Upper lobe of left lung (tissue), 4 donors: ENCODE measurements at regions not wholly inside any gene's neighbourhood (a gene's known extent, or its start where the extent isn't known, plus 50 kb on each side); places are given as distances from the start of the nearest gene placed in this dataset.

Experiments used
- EP300 ChIP-seq, 4 donors: sonication (generic); formaldehyde crosslinking; IDR thresholded peaks; one replicate each; pipeline ENCODE4 v1.5.1; 2017; ENCODE audit warnings: antibody characterized with exemption in 4 of 4, control low read depth in 2 of 4
- POLR2A ChIP-seq, 4 donors: fragments of 450-650 bp; IDR thresholded peaks; one replicate each; pipeline ENCODE4 v1.5.1; 2016 to 2017; ENCODE audit warnings: antibody characterized with exemption in 4 of 4, mild to moderate bottlenecking in 2 of 4
- POLR2AphosphoS5 ChIP-seq, 2 donors: sonication (generic); formaldehyde crosslinking; IDR thresholded peaks; one replicate each; pipeline ENCODE4 v1.5.1; 2017; ENCODE audit warnings: antibody characterized with exemption in 2 of 2
- TF ChIP-seq, protein P1 (sequence below), 6 experiments: fragments of 450-650 bp in 4 of 6; fragments of 200-600 bp in 2 of 6; sonication (generic) in 2 of 6; IDR thresholded peaks; one replicate each; pipeline ENCODE4 v1.5.1; 2016 to 2019; ENCODE audit warnings: antibody characterized with exemption in 6 of 6

DNA sequence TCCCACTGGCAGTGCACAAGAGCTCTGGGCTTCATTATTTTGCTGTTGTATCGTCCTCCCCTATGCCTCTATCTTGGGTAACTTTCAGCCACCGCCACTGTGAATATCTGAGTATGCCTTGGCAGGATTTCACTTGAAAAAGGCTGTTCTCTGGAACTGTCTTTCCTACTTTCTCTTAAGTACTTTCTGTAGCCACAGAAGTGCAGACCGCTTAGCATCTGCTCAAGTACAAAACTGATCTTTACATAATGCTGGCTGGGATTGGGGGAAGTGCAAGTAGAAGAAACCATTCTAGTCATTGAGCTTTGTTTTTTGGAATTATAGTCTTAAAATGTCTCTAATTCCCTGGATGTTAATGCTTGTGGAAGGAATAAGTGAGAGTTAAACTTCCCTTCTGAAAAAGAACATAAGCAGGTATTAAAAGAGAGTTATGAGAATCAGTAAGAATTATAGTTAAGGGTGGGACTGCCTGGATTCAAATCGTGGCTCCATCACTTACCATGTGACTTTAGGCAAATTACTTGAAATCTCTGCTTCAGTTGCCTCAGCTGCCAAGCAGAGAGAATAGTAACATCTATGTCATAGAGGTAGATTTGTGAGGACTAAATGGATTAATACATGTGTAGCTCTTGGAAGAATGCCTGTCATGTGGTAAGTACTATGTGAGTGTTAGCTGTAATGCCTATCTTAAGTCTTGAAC, 77.5 kb downstream of the MID1IP1 start:
- TF ChIP-seq POLR2A (IDR thresholded peaks at IDR 0.05), result no peak
- TF ChIP-seq, protein P1, sequence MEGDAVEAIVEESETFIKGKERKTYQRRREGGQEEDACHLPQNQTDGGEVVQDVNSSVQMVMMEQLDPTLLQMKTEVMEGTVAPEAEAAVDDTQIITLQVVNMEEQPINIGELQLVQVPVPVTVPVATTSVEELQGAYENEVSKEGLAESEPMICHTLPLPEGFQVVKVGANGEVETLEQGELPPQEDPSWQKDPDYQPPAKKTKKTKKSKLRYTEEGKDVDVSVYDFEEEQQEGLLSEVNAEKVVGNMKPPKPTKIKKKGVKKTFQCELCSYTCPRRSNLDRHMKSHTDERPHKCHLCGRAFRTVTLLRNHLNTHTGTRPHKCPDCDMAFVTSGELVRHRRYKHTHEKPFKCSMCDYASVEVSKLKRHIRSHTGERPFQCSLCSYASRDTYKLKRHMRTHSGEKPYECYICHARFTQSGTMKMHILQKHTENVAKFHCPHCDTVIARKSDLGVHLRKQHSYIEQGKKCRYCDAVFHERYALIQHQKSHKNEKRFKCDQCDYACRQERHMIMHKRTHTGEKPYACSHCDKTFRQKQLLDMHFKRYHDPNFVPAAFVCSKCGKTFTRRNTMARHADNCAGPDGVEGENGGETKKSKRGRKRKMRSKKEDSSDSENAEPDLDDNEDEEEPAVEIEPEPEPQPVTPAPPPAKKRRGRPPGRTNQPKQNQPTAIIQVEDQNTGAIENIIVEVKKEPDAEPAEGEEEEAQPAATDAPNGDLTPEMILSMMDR (IDR thresholded peaks at IDR 0.05), result no peak
- no peak for TF ChIP-seq POLR2AphosphoS5 (IDR thresholded peaks at IDR 0.05)
- no peak for TF ChIP-seq EP300 (IDR thresholded peaks at IDR 0.05)
